Trophoblast cell (in vitro differentiated cells and primary cell): ENCODE measurements at regions not wholly inside any gene's neighbourhood (a gene's known extent, or its start where the extent isn't known, plus 50 kb on each side); places are given as distances from the start of the nearest gene placed in this dataset.

ENCODE experiments used
- DNase-seq, 2 donors: peaks; one replicate each; pipeline ENCODE4 v3.0.0-alpha.2; 2016
- H2AFZ ChIP-seq: 2 replicates; pipeline ENCODE4 v1.6.1; 2013; ENCODE audit warnings: low read length, moderate library complexity, mild to moderate bottlenecking; ENCODE audit not compliant: insufficient read depth, poor library complexity
- H2AK5ac ChIP-seq: 2 replicates; pipeline ENCODE4 v1.6.1; 2013; ENCODE audit warnings: mild to moderate bottlenecking, low read length
- H2BK120ac ChIP-seq: 2 replicates; pipeline ENCODE4 v1.6.1; 2013; ENCODE audit warnings: low read length, mild to moderate bottlenecking, moderate library complexity; ENCODE audit not compliant: insufficient read depth, poor library complexity
- H2BK12ac ChIP-seq: 2 replicates; pipeline ENCODE4 v1.6.1; 2013; ENCODE audit warnings: mild to moderate bottlenecking, low read length, moderate library complexity
- H2BK5ac ChIP-seq: 2 replicates; pipeline ENCODE4 v1.6.1; 2013; ENCODE audit warnings: low read length, low read depth, moderate library complexity, mild to moderate bottlenecking; ENCODE audit not compliant: poor library complexity
- H3K14ac ChIP-seq: 2 replicates; pipeline ENCODE4 v1.6.1; 2013; ENCODE audit warnings: mild to moderate bottlenecking, low read length
- H3K18ac ChIP-seq: 2 replicates; pipeline ENCODE4 v1.6.1; 2013; ENCODE audit warnings: mild to moderate bottlenecking, low read length
- H3K23ac ChIP-seq: 2 replicates; pipeline ENCODE4 v1.6.1; 2013; ENCODE audit warnings: low read length
- H3K27ac ChIP-seq: 2 replicates; pipeline ENCODE4 v1.5.1; 2013; ENCODE audit warnings: low read depth, mild to moderate bottlenecking, inconsistent platforms, low read length, moderate library complexity
- H3K27me3 ChIP-seq: 2 replicates; pipeline ENCODE4 v1.6.1; 2013; ENCODE audit warnings: inconsistent platforms, mild to moderate bottlenecking, low read length, moderate library complexity; ENCODE audit not compliant: insufficient read depth
- H3K36me3 ChIP-seq, 2 experiments: 1 replicate in 1 of 2; 2 replicates in 1 of 2; pipeline ENCODE4 v1.6.1; 2013; ENCODE audit warnings: low read length in 2 of 2, mild to moderate bottlenecking in 2 of 2, moderate library complexity in 1 of 2; ENCODE audit not compliant: insufficient read depth in 2 of 2, control insufficient read depth in 1 of 2
- H3K4ac ChIP-seq: 2 replicates; pipeline ENCODE4 v1.6.1; 2013; ENCODE audit warnings: low read depth, mild to moderate bottlenecking, low read length, moderate library complexity
- H3K4me1 ChIP-seq, 2 experiments: 1 replicate in 1 of 2; 2 replicates in 1 of 2; pipeline ENCODE4 v1.6.1; 2013; ENCODE audit warnings: low read length in 2 of 2, mild to moderate bottlenecking in 2 of 2, moderate library complexity in 1 of 2; ENCODE audit not compliant: insufficient read depth in 2 of 2, control insufficient read depth in 1 of 2
- H3K4me2 ChIP-seq: 2 replicates; pipeline ENCODE4 v1.6.1; 2013; ENCODE audit warnings: inconsistent platforms, mild to moderate bottlenecking, low read length, moderate library complexity
- H3K4me3 ChIP-seq: 2 replicates; pipeline ENCODE4 v1.5.1; 2013; ENCODE audit warnings: mild to moderate bottlenecking, low read depth, low read length, inconsistent platforms
- H3K79me1 ChIP-seq: one replicate; pipeline ENCODE4 v1.6.1; 2013; ENCODE audit warnings: low read length
- H3K79me2 ChIP-seq: 2 replicates; pipeline ENCODE4 v1.6.1; 2013; ENCODE audit warnings: low read length, mild to moderate bottlenecking; ENCODE audit not compliant: control insufficient read depth, insufficient read depth, poor library complexity
- H3K9ac ChIP-seq: 2 replicates; pipeline ENCODE4 v1.6.1; 2013; ENCODE audit warnings: mild to moderate bottlenecking, low read length
- H3K9me3 ChIP-seq: 2 replicates; pipeline ENCODE4 v1.6.1; 2013; ENCODE audit warnings: low read depth, mild to moderate bottlenecking, control low read depth, inconsistent platforms, low read length; ENCODE audit not compliant: insufficient read depth
- H4K12ac ChIP-seq: 2 replicates; pipeline ENCODE4 v1.6.1; 2013; ENCODE audit warnings: low read depth, mild to moderate bottlenecking, low read length, moderate library complexity
- H4K8ac ChIP-seq: 2 replicates; pipeline ENCODE4 v1.6.1; 2013; ENCODE audit warnings: low read depth, mild to moderate bottlenecking, low read length, moderate library complexity
- H4K91ac ChIP-seq: one replicate; pipeline ENCODE4 v1.6.1; 2013; ENCODE audit warnings: low read depth, mild to moderate bottlenecking, low read length, moderate library complexity
- whole genome bisulfite sequencing: extraction: QIAGEN DNeasy Blood & Tissue Kit; methylation state at CpG from one replicate; pipeline ENCODE4 v1.1.7; 2013; ENCODE audit warnings: missing lambda C conversion rate; ENCODE audit not compliant: insufficient read length, insufficient coverage; ENCODE audit errors: extremely low coverage; 5-methylcytosine and 5-hydroxymethylcytosine counted together

DNA sequence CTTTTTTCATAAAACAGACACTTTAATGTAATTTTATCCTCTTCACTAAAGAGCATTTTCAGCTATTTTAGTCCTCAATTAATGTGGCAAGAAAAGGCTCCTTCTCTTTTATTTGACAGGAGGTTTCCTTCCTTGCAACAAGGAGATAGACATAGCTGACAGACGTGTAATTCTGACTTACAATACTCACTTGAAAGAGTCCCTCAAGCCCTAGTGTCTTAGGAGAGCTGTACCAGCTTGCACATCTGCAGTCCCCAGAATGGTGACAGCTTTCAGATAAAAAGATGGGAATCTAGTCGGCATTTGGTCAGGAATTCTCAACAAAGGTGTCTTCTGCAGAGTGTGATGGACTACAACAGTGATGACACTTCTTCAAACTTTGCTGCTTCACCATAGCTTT, 603.7 kb upstream of the PTCHD4 start:
- Histone ChIP-seq H2AFZ (no peak overlapping the region), H2BK120ac (no peak overlapping the region), H3K79me1 (no peaks in the 10 kb centered on the region), H3K4ac (no peak overlapping the region), H3K9ac (no peak overlapping the region), H3K23ac (no peak overlapping the region), H2AK5ac (no peak overlapping the region), H3K18ac (no peak overlapping the region), H3K4me3 (no peak overlapping the region), H3K27me3 (no peaks in the 10 kb centered on the region), H4K91ac (no peak overlapping the region), H2BK12ac (no peak overlapping the region), H3K9me3 (no peaks in the 10 kb centered on the region), H3K27ac (no peak overlapping the region), H3K79me2 (no peaks in the 10 kb centered on the region), H3K4me1 (no peaks in the 10 kb centered on the region), H3K4me2 (no peak overlapping the region), H2BK5ac (no peak overlapping the region), H3K36me3 (no peaks in the 10 kb centered on the region), H3K14ac (no peak overlapping the region), H4K12ac (no peak overlapping the region), H4K8ac (no peak overlapping the region)
- WGBS = no CpG with 5 or more reads among the region's 2 CpGs
- no peak for DNase-seq

DNA sequence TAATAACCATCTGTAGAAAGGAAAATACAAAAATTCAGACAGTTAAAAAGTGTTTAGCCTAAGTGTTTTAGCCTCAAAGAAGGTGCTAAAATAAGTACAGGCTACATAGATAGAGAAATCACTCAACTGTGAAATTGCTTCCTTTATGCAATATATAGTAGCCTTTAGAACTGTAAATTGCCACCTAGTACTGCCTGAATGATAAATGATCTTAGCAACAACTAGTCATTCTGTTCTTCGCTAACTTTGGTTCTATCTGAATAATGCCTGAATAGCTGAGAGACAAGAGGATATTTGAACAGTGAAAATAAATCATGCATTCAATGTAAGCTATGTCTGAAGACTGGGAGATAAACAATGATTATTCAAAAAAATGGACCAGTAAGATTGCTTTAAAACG, 603.3 kb upstream of the PTCHD4 start:
- WGBS = no CpG with 5 or more reads among the region's 2 CpGs
- no peaks in the 10 kb centered on the region for H3K9me3 ChIP-seq
- no peak overlapping the region for H3K18ac ChIP-seq
- no peaks in the 10 kb centered on the region for H3K79me2 ChIP-seq
- no peak overlapping the region for H3K27ac ChIP-seq
- H2AFZ ChIP-seq = no peak overlapping the region
- H4K8ac ChIP-seq = no peak overlapping the region
- no peak overlapping the region for H2BK12ac ChIP-seq
- no peak overlapping the region for H4K12ac ChIP-seq
- no peak overlapping the region for H3K4ac ChIP-seq
- H3K4me3 ChIP-seq = no peak overlapping the region
- H2BK120ac ChIP-seq = no peak overlapping the region
- no peak overlapping the region for H3K4me2 ChIP-seq
- DNase-seq = no peak
- H2AK5ac ChIP-seq = no peak overlapping the region
- H3K14ac ChIP-seq = no peak overlapping the region
- no peak overlapping the region for H2BK5ac ChIP-seq
- no peaks in the 10 kb centered on the region for H3K27me3 ChIP-seq
- no peaks in the 10 kb centered on the region for H3K36me3 ChIP-seq
- no peaks in the 10 kb centered on the region for H3K4me1 ChIP-seq
- H4K91ac ChIP-seq = no peak overlapping the region
- no peak overlapping the region for H3K23ac ChIP-seq
- H3K79me1 ChIP-seq = no peaks in the 10 kb centered on the region
- H3K9ac ChIP-seq = no peak overlapping the region

DNA sequence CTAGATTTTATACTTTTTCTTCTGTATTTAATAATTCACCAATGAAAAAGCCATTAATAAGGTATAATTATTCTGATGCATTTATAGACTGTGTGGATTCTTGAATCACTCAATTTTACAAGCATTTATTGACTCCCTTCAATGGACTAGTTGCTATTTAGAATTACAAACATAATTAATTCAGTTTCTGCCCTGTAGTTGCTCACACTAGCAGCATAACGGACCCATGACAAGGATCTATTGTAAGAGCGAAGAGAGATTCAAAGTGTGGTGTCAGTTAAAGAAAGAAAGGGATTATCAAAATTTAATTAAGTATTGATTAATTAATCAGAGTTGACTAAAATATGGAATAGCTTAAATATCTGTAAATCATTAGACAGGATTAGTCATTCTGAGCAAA, 602.6 kb upstream of the PTCHD4 start:
- Histone ChIP-seq H3K79me1 (no peaks in the 10 kb centered on the region), H4K12ac (no peak overlapping the region), H2BK120ac (no peak overlapping the region), H3K4me3 (no peak overlapping the region), H3K18ac (no peak overlapping the region), H3K27ac (no peak overlapping the region), H3K9me3 (no peaks in the 10 kb centered on the region), H2BK5ac (no peak overlapping the region), H3K4me2 (no peak overlapping the region), H4K91ac (no peak overlapping the region), H3K4me1 (no peaks in the 10 kb centered on the region), H3K79me2 (no peaks in the 10 kb centered on the region), H3K4ac (no peak overlapping the region), H4K8ac (no peak overlapping the region), H3K14ac (no peak overlapping the region), H2AFZ (no peak overlapping the region), H3K9ac (no peak overlapping the region), H3K36me3 (no peaks in the 10 kb centered on the region), H3K27me3 (no peaks in the 10 kb centered on the region), H3K23ac (no peak overlapping the region), H2BK12ac (no peak overlapping the region), H2AK5ac (no peak overlapping the region)
- no peak for DNase-seq
- WGBS = no CpG with 5 or more reads among the region's 2 CpGs

DNA sequence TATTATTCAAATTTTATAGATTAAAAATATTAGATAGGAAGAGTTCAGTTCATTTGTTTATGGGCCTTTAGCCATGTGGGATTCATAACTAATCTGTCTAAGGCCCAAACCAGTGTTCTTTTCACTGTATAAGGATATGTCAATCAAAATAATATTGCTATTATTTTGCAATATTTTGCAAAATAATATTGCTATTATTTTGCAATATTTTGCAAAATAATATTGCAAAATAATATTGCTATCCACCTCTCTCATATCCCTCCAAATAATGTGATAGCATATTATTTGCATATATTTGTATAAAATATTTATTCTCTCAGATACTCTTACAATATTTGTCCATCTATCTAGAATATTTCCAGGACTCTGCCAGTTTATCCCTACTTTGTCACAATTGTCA, 595.3 kb upstream of the PTCHD4 start:
- Histone ChIP-seq H4K91ac (no peak overlapping the region), H2BK120ac (no peak overlapping the region), H3K9ac (no peak overlapping the region), H3K27ac (no peak overlapping the region), H3K18ac (no peak overlapping the region), H3K4me2 (no peak overlapping the region), H3K4me1 (no peaks in the 10 kb centered on the region), H3K4ac (no peak overlapping the region), H3K27me3 (no peaks in the 10 kb centered on the region), H3K14ac (no peak overlapping the region), H2AK5ac (no peak overlapping the region), H2AFZ (no peak overlapping the region), H4K8ac (no peak overlapping the region), H3K9me3 (no peaks in the 10 kb centered on the region), H3K79me2 (no peaks in the 10 kb centered on the region), H3K23ac (no peak overlapping the region), H2BK5ac (no peak overlapping the region), H3K79me1 (no peaks in the 10 kb centered on the region), H2BK12ac (no peak overlapping the region), H4K12ac (no peak overlapping the region), H3K4me3 (no peak overlapping the region), H3K36me3 (no peaks in the 10 kb centered on the region)
- DNase-seq = no peak

DNA sequence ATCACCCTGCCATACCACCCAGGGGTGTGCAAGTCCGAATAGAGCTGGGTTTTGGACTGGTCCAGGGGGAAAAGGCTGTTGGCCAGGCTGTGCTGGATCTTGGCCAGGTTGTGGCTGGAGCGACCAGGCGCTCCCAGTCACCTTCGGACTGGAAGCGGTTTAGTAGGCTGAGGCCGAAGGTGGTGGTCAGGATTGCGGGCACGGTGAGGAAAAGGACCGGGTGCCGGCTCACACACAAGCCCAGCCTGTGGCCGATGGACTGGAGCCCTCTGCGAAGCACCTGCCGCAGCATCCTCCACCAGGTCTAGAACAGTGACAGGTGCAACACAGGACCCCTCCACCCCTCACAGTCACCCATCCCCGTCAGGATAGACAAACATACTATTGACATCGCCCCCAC, 590.6 kb upstream of the PTCHD4 start:
- no peaks in the 10 kb centered on the region for H3K9me3 ChIP-seq
- no peak overlapping the region for H3K4ac ChIP-seq
- no peak overlapping the region for H2BK5ac ChIP-seq
- H3K23ac ChIP-seq = no peak overlapping the region
- H3K36me3 ChIP-seq = no peaks in the 10 kb centered on the region
- H3K4me3 ChIP-seq = no peak overlapping the region
- H2BK120ac ChIP-seq = no peak overlapping the region
- no peak for DNase-seq
- H3K14ac ChIP-seq = no peak overlapping the region
- no CpG with 5 or more reads among the region's 15 CpGs for WGBS
- no peaks in the 10 kb centered on the region for H3K79me2 ChIP-seq
- H4K12ac ChIP-seq = no peak overlapping the region
- no peak overlapping the region for H2AFZ ChIP-seq
- no peak overlapping the region for H2AK5ac ChIP-seq
- H2BK12ac ChIP-seq = no peak overlapping the region
- no peaks in the 10 kb centered on the region for H3K27me3 ChIP-seq
- no peak overlapping the region for H3K18ac ChIP-seq
- no peak overlapping the region for H4K91ac ChIP-seq
- no peak overlapping the region for H3K27ac ChIP-seq
- H4K8ac ChIP-seq = no peak overlapping the region
- H3K9ac ChIP-seq = no peak overlapping the region
- H3K4me1 ChIP-seq = no peaks in the 10 kb centered on the region
- H3K4me2 ChIP-seq = no peak overlapping the region
- no peaks in the 10 kb centered on the region for H3K79me1 ChIP-seq
